Putamen (tissue), 1 donor: ENCODE measurements at regions not wholly inside any gene's neighbourhood (a gene's known extent, or its start where the extent isn't known, plus 50 kb on each side); places are given as distances from the start of the nearest gene placed in this dataset.

Source experiments
- DNase-seq: peaks from one replicate; pipeline ENCODE4 v3.0.0-alpha.2; 2016; ENCODE audit warnings: low spot score

DNA sequence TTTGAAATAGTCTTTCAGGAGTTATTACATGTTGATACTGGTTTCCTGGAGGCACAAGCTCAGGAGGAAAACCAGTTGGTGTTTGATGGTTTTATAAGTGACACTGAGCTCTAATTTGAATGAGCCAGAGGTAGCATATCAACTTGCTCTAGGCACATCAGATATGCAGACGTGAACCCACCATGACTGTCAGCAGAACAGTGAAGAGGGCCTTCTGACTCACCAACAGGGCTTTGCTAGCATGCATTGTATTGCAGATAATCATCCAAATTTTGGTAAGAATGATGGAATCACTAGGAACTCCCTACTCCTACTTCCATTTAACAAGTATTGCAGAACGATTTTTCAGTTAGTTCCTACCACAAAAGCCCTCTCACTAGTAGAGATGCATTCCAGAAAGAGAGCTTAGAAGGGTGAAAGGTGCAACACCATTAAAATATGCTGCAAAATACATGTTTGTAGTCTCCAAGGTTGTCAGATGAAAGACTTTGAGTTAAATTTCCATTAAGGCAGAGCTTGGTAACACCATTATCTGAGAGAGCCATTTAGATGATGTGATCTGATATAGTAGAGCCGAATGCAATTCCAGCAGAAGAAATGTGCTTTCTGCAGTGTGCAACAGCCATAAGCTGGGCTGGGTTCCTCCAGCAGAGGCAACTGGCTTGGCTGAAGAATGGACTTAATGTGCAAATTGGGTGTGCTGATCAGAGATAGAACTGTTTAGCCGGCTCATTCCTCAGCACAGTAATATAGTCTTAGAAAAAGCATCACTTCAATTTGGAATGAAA is 968.7 kb upstream of the ADGRB3 start:
- DNase-seq = no peak

DNA sequence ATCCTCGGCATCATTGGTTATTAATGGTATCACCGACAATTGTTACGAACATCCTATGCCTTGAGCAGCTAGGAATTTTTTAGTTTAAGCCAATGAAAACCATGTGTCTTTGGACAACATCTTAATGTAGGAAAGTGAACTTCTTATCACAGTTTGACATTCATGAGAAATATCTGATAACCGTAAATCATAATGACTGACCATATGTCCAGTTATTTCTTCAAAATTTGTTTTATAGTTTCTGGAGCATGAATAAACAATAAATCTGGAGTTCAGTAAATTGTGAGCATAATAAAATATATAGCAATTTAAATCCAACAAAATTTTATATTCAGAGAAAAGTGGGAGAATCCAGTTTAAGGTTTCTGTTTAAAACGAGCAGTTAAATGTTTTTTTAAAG is 970.1 kb upstream of the ADGRB3 start:
- DNase-seq = no peak

DNA sequence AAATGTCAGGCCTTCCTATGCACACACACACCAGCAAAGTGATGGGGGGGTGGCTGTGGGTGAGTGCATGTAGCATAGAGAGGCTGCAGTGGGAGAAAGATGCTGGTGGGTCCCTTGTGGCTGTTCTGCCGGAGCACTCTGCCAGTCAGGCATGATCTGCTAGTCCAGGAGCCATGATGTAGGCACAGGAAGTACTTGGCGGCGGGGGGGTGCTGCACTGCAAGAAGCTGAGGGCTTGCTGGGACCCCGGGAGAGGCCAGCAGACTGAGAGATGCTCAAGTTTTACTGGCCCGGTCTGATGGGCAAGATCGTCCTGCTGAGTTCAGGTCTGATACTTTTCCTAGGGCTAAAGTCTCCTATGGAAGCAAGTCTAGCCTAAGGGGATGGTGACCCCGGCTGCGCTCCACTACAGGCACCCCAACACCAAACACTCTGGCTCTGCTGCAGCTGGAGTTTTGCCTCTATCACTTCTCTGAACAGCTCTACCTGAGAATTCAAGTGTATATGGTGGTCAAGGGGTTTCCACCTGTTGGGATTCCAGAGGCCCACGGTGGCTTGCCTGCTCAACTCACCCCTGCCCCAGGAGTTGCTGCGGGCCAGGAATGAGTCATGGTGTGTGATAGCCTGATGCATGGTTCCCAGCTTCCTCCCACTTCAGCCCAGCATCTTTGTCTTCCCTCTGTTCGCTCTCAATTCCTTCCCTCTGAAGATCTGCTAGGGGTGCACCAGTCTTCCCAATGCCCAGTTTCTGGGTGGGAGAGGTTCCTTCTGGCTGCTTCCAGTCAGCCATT is 971.8 kb upstream of the ADGRB3 start:
- DNase-seq = no peak

DNA sequence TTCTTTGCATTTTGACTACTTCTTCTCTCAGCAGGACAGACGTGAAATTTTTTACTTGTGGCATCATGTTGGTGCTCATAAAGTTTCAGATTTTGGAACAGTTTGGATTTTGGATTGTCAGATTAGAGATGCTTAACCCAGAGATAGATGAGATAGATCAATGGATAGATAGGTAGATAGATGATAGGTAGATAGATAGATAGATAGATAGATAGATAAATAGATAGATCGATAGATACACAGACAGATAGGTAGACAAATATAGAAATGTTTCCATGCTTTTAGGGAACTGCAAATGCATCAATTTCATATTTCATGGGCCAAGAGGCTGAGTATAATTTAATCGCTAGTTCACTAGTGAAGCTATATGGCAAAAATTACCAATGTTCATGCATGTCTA is 981.5 kb upstream of the ADGRB3 start:
- DNase-seq = no peak

GRCh38 chr6:67646550-67646949 is 988.5 kb upstream of the ADGRB3 start:
- no peak for DNase-seq

DNA sequence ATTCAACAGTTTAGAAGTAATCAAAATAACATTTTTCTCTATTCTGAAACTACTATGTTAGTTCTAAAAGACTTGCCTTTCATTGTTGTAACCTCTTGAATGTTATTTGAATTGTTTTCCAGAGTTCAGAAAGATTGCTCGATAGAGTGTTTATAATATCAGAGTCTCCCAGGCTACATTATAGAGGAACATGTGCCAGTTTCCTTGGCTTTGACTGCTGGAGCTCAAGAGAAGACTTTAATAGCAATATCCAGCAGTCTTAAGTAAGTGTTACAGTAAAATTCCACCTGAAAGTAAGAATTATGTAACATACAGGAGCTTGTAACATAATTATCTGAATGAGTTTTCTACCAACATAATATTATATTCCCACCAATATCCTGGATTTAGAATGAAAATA is 991.8 kb upstream of the ADGRB3 start:
- DNase-seq = no peak

DNA sequence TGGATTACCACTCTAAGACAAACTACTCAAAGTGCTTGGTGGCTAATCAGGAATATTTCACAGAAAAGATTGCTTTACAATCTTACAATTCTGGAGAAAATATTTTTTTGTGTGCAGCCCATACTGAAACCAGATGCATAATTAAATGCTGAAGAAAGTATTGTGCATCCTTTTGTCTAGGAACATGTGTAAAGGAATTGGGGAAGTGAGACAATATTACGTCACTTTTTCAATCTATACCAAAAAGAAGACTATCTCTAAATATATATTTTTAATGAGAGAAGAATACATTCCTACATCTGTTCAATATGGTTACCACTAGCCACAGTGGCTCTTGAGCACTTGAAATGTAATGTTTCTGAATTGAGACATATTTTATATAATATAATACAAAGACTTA is 992.5 kb upstream of the ADGRB3 start:
- DNase-seq = no peak

DNA sequence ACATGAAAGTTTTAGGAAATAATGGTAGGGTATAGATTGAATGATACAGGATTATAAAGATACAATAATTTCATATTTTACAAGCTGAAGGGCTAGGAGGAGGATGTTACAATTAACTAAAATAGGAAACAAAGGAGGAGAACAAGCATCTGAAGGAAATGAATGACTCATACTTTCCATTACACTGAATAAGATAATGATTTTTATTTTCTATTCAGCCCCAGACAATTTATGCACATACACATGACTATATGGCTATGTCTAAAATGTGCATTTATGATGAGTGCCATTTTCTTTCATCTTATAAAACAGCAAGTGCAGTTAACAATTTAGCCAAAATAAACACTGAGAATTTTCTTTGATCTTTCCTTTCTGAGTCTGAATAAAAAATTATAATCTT is 994.6 kb upstream of the ADGRB3 start:
- DNase-seq = no peak

- DNase-seq = no peak
These were observed 995.9 kb upstream of the ADGRB3 start for GRCh38 chr6:67639161-67639560.

- no peak for DNase-seq
These were observed 1000.9 kb upstream of the ADGRB3 start for GRCh38 chr6:67634199-67634598.

- no peak for DNase-seq
These were observed 1002.0 kb upstream of the ADGRB3 start for GRCh38 chr6:67633058-67633457.

DNA sequence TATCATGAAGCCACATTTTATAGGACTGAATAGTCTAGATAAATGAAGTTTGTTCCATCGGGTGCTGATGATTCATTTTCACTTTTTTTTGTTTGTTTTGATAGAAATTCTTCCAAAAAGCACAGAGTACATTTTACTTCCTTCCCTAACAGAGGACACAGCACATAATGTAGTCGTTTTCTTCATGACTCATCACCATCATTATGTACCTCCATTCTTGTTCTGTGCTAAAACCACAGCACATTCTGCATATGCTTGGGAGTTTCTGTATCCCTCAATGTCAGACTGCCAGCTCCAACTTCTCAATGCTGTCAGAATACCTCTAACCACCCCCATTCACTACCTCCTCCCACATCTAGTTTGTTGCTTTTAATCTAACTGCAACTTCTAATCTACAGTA is 1004.9 kb upstream of the ADGRB3 start:
- DNase-seq = peak; percentile 58

DNA sequence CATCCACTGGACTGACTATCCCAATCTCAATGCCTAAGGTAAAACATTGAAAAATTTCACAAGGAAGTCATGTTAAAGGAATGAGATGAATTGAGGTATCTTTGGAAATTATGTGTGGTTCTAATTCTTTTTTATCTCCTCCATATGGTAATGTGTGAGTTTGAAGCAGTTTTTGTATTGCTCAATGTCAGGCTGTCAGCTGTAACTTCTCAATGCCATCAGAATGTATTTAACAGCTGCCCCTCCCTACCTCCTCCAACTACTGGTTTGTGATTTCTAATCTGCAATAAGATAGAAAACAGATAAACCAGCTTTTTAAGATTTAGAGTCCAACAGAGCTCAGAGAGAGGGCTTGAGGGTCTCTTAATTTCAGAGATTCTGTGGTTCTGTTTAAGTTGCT is 1005.8 kb upstream of the ADGRB3 start:
- no peak for DNase-seq

- DNase-seq = no peak
These were observed 1019.3 kb upstream of the ADGRB3 start for GRCh38 chr6:67615796-67616195.

DNA sequence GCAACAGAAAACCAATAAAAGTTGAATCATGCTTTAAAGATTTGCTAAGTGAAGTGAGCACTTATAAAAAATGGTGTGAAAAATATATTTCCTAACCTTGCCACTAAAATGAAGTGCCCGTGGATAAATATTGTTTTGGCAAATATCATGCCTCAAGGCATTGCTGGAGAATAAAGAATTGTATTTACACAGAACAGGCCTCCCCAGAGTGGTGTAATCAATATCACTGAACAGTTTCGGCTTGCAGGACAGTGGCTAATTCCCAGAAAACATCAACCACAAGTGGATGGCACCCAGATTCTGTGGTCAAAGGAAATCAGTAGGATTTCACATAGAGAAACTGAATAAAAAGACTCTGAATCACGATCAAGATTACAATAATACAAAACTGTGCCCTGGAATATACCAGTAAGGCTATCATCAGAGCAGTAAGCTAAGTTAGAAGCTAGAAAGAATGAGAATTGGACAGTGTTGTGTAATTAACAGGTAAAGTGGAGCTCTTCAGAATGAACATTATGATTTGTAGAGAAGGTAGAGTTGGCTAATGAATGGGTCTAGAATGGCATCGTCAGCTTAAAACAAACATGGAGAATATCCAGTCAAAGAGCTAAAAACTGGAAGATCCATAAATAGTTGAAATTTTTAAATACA is 1026.9 kb upstream of the ADGRB3 start:
- DNase-seq = no peak

- DNase-seq = no peak
These were observed 1027.9 kb upstream of the ADGRB3 start for GRCh38 chr6:67606906-67607828.

DNA sequence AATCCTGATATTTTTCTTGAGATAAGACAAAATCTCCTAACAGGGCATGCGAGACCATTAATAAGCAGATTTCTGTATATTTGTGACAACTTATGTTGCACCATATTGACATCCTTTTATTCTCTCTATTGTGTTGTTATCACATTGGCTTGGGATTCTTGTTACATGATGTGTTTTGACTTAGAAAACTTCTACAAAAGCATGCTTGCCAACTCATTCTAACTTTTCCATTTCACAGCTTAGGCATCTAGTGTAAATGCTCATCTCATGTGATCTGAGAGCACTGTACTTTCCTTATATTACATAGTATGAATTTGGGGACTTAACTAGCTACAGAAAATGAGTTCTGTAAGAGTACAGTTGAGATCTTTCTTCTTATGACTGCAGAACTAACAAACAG is 1040.7 kb upstream of the ADGRB3 start:
- DNase-seq = no peak

DNA sequence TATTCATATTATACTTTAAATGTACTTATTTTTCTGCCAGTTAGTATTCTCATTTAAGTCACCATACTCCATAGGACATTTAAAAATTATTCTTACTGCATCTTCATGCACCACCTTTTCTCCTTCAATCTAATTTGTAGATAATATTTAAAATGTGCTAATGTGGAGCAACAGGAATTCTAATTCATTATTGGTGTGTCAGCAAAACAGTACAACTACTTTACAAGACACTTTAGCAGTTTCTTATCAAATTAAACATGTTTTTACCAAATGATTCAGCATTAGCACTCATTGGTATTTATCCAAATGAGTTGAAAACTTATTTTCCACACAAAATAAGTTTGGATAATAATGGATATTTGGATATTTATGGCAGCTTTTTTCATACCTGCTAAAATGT is 1041.8 kb upstream of the ADGRB3 start:
- no peak for DNase-seq

DNA sequence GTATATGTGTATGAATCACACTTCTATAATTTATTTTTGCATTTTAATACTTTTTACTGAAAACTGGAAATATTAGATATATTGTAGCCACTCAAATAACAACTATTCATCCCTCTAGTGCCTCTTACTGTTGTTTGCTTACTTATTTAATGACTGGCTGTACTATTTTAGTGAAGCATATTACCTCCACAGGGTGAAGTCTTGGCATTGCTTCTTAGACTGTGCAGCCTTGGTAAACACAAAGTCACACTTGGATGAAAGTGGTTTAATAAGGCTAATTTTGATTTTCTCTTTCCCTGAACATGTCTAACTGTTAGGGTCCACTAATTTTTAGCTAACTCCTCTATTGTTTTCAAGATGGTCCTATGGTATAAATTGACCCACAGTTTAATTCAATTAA is 1043.2 kb upstream of the ADGRB3 start:
- DNase-seq = no peak

DNA sequence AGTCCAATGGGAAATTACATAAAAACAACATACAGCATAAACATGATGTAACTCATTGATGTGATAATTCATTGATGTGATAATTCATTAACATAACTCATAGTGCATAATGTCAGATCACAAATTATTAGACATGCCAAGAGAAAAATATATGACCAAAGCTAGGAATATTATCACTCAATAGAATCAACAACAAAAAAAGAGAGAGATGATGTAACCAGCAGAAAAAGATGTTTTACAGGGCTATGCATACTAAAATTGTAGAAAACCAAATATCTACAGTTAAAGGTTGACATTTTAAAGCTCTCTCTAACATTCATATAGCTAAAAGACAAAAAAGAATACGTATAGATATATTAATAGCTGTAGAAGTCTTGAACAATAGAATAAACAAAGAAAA is 1067.2 kb upstream of the ADGRB3 start:
- DNase-seq = no peak

- DNase-seq = no peak
These were observed 1071.4 kb upstream of the ADGRB3 start for GRCh38 chr6:67563671-67564070.

DNA sequence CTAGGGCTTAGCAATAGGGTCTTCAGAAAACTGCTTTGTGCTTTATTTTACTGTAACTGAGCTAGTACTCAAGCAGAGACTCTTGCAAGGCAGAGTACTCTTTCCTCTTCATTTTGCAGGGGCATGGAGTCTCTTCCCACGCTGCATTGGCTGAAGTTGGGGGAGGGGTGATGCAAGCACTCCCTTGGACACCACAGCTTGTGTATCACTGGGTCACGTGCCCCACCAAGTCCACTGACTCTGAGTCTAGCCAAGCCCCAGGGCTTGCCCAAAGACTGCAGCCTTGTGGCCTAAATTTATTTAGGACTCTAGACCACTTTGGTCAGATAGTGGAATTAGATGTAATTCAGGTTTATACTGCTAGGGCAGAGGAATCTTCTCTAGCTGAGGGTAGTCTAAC is 1075.0 kb upstream of the ADGRB3 start:
- no peak for DNase-seq
